Tibial nerve (tissue), 3 donors: ENCODE measurements at regions not wholly inside any gene's neighbourhood (a gene's known extent, or its start where the extent isn't known, plus 50 kb on each side); places are given as distances from the start of the nearest gene placed in this dataset.

Experiments used
- POLR2A ChIP-seq, 2 donors: fragments of 450-650 bp; IDR thresholded peaks; one replicate each; pipeline ENCODE4 v1.6.1; 2017; ENCODE audit warnings: antibody characterized with exemption in 2 of 2, mild to moderate bottlenecking in 2 of 2, moderate library complexity in 2 of 2
- TF ChIP-seq, protein P1 (sequence below), 5 experiments: fragments of 200-600 bp in 3 of 5; fragments of 450-650 bp in 2 of 5; sonication (generic) in 3 of 5; IDR thresholded peaks; one replicate each; pipeline ENCODE4 v1.5.1; 2016 to 2019; ENCODE audit warnings: antibody characterized with exemption in 5 of 5, mild to moderate bottlenecking in 3 of 5, moderate library complexity in 2 of 5

DNA sequence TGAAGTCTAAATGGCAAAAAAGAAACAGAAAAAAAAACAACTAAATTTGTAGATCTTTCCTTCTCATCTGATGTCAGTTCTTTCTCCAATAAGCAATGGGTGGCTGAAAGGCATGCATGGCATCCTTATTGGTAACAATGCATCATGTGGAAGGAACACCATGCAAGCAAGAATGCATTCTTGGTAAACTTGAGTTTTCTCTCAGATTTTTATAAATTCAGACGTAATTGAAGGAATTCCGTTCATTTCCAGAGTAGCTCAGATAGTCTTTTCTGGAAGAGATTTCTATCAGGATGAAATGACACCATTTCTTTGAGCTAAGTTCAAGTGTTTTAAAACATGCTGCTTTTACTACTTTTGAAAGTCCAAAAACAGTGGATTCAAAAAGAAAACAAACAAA, 373.0 kb downstream of the COG6 start:
- TF ChIP-seq, protein P1, sequence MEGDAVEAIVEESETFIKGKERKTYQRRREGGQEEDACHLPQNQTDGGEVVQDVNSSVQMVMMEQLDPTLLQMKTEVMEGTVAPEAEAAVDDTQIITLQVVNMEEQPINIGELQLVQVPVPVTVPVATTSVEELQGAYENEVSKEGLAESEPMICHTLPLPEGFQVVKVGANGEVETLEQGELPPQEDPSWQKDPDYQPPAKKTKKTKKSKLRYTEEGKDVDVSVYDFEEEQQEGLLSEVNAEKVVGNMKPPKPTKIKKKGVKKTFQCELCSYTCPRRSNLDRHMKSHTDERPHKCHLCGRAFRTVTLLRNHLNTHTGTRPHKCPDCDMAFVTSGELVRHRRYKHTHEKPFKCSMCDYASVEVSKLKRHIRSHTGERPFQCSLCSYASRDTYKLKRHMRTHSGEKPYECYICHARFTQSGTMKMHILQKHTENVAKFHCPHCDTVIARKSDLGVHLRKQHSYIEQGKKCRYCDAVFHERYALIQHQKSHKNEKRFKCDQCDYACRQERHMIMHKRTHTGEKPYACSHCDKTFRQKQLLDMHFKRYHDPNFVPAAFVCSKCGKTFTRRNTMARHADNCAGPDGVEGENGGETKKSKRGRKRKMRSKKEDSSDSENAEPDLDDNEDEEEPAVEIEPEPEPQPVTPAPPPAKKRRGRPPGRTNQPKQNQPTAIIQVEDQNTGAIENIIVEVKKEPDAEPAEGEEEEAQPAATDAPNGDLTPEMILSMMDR (IDR thresholded peaks at IDR 0.05) = no peak
- TF ChIP-seq POLR2A (IDR thresholded peaks at IDR 0.05) = no peak
